Omental fat pad (tissue), 3 donors: ENCODE measurements at regions not wholly inside any gene's neighbourhood (a gene's known extent, or its start where the extent isn't known, plus 50 kb on each side); places are given as distances from the start of the nearest gene placed in this dataset.

Experiments used
- ATAC-seq: fragments of 150-250 bp; one replicate; pipeline ENCODE4 v1.9.1; 2016; ENCODE audit warnings: mild to moderate bottlenecking, moderate library complexity; ENCODE audit not compliant: low FRiP score
- DNase-seq: peaks from one replicate; pipeline ENCODE4 v3.0.0-alpha.2; 2019; ENCODE audit warnings: low spot score
- CTCF ChIP-seq, 3 donors: fragments of 450-650 bp; IDR thresholded peaks; one replicate each; pipeline ENCODE4 v1.5.1; 2016 to 2017; ENCODE audit warnings: antibody characterized with exemption in 3 of 3, mild to moderate bottlenecking in 3 of 3, moderate library complexity in 2 of 3

DNA sequence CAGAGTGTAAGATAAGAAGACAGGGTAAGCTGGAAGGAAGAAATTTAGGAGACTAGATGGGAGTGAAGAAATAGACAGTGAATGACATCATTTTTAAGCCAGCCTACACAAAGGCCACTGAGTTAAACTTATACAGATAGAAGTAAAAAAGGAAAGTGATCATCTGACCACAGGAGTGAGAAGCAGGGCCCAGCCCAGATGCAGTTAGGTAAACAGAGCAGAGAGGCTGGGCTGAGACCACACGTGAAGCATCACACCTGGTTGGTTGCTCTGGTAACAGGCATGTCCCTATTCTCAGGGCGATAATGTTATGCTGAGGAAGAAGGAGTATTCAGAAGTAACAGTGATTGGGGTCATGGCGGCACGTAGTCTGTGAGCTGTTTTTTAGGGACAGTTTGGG lies 1079.4 kb downstream of the AACS start:
- DNase-seq (no peak), ATAC-seq (no peak)
- TF ChIP-seq CTCF (IDR thresholded peaks at IDR 0.05) = no peak

- TF ChIP-seq CTCF (IDR thresholded peaks at IDR 0.05) = no peak
- ATAC-seq (no peak), DNase-seq (no peak)
Observed at GRCh38 chr12:126147321-126147720, 1082.1 kb downstream of the AACS start.

GRCh38 chr12:126156806-126157574 lies 1091.8 kb downstream of the AACS start:
- DNase-seq = no peak
- ATAC-seq = no peak
- no peak for TF ChIP-seq CTCF (IDR thresholded peaks at IDR 0.05)

GRCh38 chr12:126157575-126157966 lies 1092.3 kb downstream of the AACS start:
- TF ChIP-seq CTCF (IDR thresholded peaks at IDR 0.05) = no peak
- DNase-seq (no peak), ATAC-seq (no peak)

DNA sequence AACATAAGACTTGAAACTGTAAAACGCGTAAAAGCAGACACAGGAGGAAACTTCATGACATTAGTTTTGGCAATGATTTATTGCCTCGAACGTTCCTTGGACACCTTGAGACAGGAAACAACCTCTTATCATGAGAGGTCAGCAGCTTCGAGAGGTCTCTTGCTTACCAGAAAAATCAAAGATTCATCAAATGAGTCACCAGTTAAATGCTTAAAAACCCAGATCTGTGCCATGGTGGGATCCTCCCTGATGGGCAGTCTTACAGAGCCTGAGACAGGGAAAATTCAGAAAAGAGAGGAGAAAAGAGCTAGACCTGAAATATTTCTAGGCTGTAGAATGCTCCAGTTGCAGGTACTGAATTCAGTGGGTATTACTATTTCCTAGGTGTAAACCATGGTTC lies 1093.9 kb downstream of the AACS start:
- no peak for TF ChIP-seq CTCF (IDR thresholded peaks at IDR 0.05)
- ATAC-seq (peak; percentile 67), DNase-seq (no peak)

- ATAC-seq (no peak), DNase-seq (no peak)
- TF ChIP-seq CTCF (IDR thresholded peaks at IDR 0.05) = no peak
Observed at GRCh38 chr12:126160912-126161311, 1095.7 kb downstream of the AACS start.

- TF ChIP-seq CTCF (IDR thresholded peaks at IDR 0.05) = no peak
- no peak for DNase-seq
- ATAC-seq = no peak
Observed at GRCh38 chr12:126163984-126164383, 1098.7 kb downstream of the AACS start.
